ENCODE measurements at regions not wholly inside any gene's neighbourhood (a gene's known extent, or its start where the extent isn't known, plus 50 kb on each side); places are given as distances from the start of the nearest gene placed in this dataset.
A peak's percentile ranks its signal among the peaks of the same experiment; 100 is the strongest.

DNA sequence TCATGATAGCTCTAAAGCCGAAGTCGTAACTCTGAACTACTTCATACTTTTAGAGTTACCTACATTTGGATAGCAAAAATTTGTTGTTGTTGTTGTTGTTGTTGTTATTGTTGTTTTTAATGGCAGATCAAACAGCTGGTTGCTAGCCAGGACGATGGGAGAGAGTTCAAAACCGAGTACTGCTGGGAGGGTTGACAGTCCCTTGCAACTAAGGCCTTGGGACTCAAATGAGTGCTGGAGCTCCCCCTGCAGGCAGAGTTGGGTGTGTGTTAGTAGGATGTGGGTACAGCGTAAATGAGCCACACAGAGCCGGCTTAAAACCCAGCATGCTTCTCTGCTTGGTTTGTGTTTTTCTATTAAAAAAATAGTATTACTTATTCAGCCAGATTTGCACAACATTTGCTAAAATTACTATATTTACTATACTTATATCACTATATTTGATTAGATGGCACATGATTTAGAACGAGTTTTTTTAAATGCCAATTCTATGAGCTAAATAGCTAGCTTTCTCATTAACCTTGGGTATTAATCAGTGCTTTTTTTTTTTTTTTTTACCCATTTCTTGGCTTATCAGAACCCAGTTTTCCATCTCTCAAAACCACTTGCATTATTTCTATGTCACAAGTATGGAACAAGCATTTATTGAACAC lies 129.2 kb upstream of the SYT6 start:
- no peak overlapping the region for H3K27ac ChIP-seq
- no peak for TF ChIP-seq ZFX (IDR thresholded peaks at IDR 0.05)
- TF ChIP-seq, protein P1, sequence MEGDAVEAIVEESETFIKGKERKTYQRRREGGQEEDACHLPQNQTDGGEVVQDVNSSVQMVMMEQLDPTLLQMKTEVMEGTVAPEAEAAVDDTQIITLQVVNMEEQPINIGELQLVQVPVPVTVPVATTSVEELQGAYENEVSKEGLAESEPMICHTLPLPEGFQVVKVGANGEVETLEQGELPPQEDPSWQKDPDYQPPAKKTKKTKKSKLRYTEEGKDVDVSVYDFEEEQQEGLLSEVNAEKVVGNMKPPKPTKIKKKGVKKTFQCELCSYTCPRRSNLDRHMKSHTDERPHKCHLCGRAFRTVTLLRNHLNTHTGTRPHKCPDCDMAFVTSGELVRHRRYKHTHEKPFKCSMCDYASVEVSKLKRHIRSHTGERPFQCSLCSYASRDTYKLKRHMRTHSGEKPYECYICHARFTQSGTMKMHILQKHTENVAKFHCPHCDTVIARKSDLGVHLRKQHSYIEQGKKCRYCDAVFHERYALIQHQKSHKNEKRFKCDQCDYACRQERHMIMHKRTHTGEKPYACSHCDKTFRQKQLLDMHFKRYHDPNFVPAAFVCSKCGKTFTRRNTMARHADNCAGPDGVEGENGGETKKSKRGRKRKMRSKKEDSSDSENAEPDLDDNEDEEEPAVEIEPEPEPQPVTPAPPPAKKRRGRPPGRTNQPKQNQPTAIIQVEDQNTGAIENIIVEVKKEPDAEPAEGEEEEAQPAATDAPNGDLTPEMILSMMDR (conservative IDR thresholded peaks at IDR 0.05), result peak; percentile 93

DNA sequence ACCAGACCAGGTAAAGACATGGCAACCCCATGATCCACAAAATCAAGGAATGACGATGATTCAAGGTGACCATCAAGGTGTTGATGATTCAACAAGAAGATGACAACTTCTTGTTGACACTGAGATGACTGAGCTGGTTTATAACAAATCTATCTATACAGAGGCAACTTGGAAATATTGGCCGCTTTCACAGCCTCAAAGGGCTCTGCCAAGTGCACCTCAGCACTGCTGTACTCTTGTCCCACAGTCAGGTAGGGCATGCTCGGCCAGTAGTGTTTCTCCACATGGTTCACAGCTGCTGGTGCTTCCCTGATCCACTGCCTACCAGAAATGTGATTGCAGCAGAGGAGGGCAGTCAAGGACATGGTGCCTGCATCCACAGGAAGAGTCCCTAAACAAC lies 125.2 kb upstream of the SYT6 start:
- TF ChIP-seq, protein P1 (conservative IDR thresholded peaks at IDR 0.05), result no peak
- no peak for TF ChIP-seq ZFX (IDR thresholded peaks at IDR 0.05)
- H3K27ac ChIP-seq, result no peak overlapping the region

DNA sequence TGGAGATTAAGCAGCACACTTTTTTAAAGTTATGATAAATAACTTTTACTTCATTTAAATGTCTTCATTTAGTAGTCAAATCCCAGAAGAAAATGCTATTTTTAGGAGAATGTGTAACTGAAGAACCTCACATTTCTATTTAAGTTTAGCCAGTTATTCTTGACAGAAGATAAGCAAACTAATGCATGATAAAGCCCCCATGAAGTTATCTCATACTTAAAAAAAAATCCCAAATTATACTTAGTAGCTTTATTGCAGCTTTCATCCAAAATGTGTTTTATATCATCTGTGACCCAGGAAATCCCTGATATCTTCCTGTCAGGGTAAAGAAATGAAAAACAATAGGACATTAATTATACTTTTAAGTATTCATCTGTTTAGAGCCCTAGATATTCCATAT lies 124.8 kb upstream of the SYT6 start:
- TF ChIP-seq, protein P1 (conservative IDR thresholded peaks at IDR 0.05), result no peak
- no peak for TF ChIP-seq ZFX (IDR thresholded peaks at IDR 0.05)

DNA sequence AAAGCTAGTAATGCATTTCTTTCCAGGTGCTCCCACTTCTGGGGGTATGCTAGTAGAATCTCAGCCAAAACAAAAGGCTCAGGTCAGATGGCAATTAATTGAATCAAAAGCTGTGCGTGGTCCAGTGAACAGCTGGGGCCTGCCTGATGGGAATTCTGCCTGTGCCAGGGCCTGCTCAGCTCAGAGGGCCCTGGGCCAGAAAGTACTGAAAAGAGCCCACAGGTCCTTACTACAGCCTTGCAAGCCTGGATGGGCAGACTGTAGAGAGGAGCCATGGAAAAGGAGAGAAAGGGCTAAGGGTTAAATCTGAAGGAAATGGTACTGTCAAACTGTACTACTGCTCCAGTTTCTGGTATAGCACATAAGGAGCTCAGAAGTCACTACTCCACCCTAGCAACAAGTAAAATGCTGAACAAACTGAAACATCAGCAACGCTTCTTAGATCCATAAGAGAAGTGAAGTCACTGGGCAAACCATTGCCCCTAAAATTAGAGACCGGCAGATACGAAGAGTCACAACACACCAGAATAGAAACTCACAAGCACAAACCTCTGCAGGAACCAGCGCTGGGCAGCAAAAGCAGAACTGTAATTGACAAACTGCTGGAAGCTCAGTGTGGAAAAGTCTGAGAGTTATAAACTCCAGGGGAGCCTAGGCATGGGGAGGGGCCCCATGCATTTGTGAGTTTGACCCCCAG lies 121.1 kb upstream of the SYT6 start:
- TF ChIP-seq, protein P1 (conservative IDR thresholded peaks at IDR 0.05), result no peak
- no peak for TF ChIP-seq ZFX (IDR thresholded peaks at IDR 0.05)
- no peak overlapping the region for H3K27ac ChIP-seq

More for the DNA sequence above, 124.8 kb upstream of the SYT6 start:
- H3K27ac ChIP-seq, result no peak overlapping the region

DNA sequence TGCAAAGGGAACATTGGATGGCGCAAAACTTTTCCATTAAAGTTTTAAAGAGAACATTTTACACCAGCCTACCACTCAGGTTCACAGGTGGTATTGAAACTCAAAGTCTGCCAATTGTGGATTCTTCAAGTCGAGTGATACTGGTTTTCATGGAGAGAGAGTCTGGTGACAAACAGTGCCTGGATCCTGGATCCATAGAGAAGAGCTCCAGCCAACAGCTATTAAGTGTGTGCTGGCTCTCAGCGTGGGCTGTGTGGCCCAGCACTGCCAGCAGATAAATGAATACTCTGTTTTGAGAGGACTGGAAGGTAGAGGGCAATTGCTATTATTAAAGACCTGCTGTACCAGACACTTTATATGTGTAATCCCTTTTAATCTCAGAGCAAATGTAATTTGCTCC lies 118.9 kb upstream of the SYT6 start:
- no peak overlapping the region for H3K27ac ChIP-seq
- TF ChIP-seq, protein P1 (conservative IDR thresholded peaks at IDR 0.05), result no peak
- no peak for TF ChIP-seq ZFX (IDR thresholded peaks at IDR 0.05)

DNA sequence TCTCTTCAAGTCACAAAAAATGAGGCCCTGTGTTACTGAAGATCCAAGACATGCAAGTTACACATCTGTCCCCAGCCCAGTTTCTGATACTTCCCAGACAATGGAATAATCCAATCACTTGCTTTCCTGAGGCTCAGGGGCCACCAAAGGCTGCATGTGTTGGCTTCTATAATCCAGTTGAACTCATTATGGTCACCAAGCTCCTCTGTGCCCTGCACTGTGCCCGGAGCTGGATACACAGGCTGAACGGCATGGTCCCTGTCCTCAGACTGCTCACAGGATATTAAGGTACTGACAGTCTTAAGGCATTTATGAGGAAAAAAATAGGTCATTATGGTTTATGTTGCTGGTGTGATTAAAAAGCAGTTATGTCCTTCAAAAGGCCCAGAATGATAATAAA lies 117.0 kb upstream of the SYT6 start:
- no peak for TF ChIP-seq ZFX (IDR thresholded peaks at IDR 0.05)
- TF ChIP-seq, protein P1 (conservative IDR thresholded peaks at IDR 0.05), result no peak
- H3K27ac ChIP-seq, result no peak overlapping the region

DNA sequence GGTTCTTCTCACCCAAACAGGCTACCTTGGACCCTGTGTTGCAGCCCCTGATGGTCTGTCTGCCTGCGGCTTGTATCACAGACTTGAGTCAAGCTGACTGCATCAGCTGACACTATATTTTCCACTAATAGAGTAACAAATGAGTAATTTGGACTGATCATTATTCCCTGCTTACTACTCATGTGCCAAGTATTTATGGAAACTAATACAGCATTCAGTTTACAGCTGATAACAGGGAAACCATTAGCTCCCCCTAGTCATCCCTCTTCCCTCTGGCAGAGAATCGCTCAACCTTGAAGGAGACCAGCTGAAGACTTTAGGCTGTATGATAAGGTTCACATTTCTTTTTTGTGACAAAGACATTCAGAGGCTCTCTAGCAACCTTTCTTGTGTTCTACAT lies 116.6 kb upstream of the SYT6 start:
- H3K27ac ChIP-seq, result no peak overlapping the region
- TF ChIP-seq ZFX (IDR thresholded peaks at IDR 0.05), result no peak
- TF ChIP-seq, protein P1 (conservative IDR thresholded peaks at IDR 0.05), result no peak

Measured in C4-2B (cell line).